Activated CD8-positive, alpha-beta memory T cell treated with anti-CD3 and anti-CD28 coated beads, Interleukin-2, amount 10 ng/mL, durations not matched to agents 7 days and 5 days (primary cell): ENCODE measurements at regions not wholly inside any gene's neighbourhood (a gene's known extent, or its start where the extent isn't known, plus 50 kb on each side); places are given as distances from the start of the nearest gene placed in this dataset.

Experiments
- ATAC-seq: fragments of 150-1000 bp; cut with Tn5 transposase; one replicate; pipeline ENCODE4 v1.10.0; 2021; ENCODE audit warnings: moderate library complexity
- CTCF ChIA-PET: fragments of 350-600 bp; sonication (Branson Sonifier 250); formaldehyde crosslinking; loops from one replicate; lab custom pipeline; 2021; ENCODE audit warnings: antibody characterized with exemption; lab: Charles Lee
- DNase-seq: peaks from one replicate; pipeline ENCODE4 v3.0.0-alpha.2; 2020
- H3K27ac Mint-ChIP-seq: one replicate; pipeline ENCODE4 v1.8.0; 2021; ENCODE audit warnings: mild to moderate bottlenecking, mixed read lengths
- H3K27me3 Mint-ChIP-seq: one replicate; pipeline ENCODE4 v1.8.0; 2021; ENCODE audit warnings: mixed read lengths
- H3K36me3 Mint-ChIP-seq: one replicate; pipeline ENCODE4 v1.8.0; 2021; ENCODE audit warnings: mild to moderate bottlenecking, mixed read lengths
- H3K4me1 Mint-ChIP-seq: one replicate; pipeline ENCODE4 v1.8.0; 2021; ENCODE audit warnings: mixed read lengths
- H3K4me3 Mint-ChIP-seq: one replicate; pipeline ENCODE4 v1.8.0; 2021; ENCODE audit warnings: mild to moderate bottlenecking, moderate library complexity, mixed read lengths
- H3K9me3 Mint-ChIP-seq: one replicate; pipeline ENCODE4 v1.8.0; 2022; ENCODE audit warnings: low read depth, mixed read lengths

- peaks cover 5% of the 10 kb centered on the region for H3K27me3 Mint-ChIP-seq
- no peak for DNase-seq
- H3K36me3 Mint-ChIP-seq = no peaks in the 10 kb centered on the region
These were observed 443.1 kb downstream of the AEBP2 start for GRCh38 chr12:19882346-19882745.

GRCh38 chr12:19884021-19884492 lies 444.8 kb downstream of the AEBP2 start:
- H3K4me1 Mint-ChIP-seq = no peaks in the 10 kb centered on the region
- DNase-seq (no peak), ATAC-seq (no peak)
- H3K27me3 Mint-ChIP-seq = peaks cover 5% of the 10 kb centered on the region
- no peaks in the 10 kb centered on the region for H3K9me3 Mint-ChIP-seq
- H3K36me3 Mint-ChIP-seq = no peaks in the 10 kb centered on the region
- H3K4me3 Mint-ChIP-seq = no peak overlapping the region
- H3K27ac Mint-ChIP-seq = no peak overlapping the region
- CTCF ChIA-PET = no interaction called here

More at GRCh38 chr12:19882346-19882745, 443.1 kb downstream of the AEBP2 start:
- Mint-ChIP-seq H3K4me1 (no peaks in the 10 kb centered on the region), H3K4me3 (no peak overlapping the region), H3K27ac (no peak overlapping the region), H3K9me3 (no peaks in the 10 kb centered on the region)
- ATAC-seq = no peak
- CTCF ChIA-PET = no interaction called here

GRCh38 chr12:19885093-19885812 lies 446.0 kb downstream of the AEBP2 start:
- no peak for ATAC-seq

GRCh38 chr12:19886065-19886464 lies 446.8 kb downstream of the AEBP2 start:
- no peaks in the 10 kb centered on the region for H3K36me3 Mint-ChIP-seq
- ATAC-seq (no peak), DNase-seq (no peak)
- CTCF ChIA-PET = no interaction called here
- H3K4me3 Mint-ChIP-seq = no peak overlapping the region
- no peak overlapping the region for H3K27ac Mint-ChIP-seq
- no peaks in the 10 kb centered on the region for H3K9me3 Mint-ChIP-seq
- no peaks in the 10 kb centered on the region for H3K4me1 Mint-ChIP-seq
- H3K27me3 Mint-ChIP-seq = peaks cover 5% of the 10 kb centered on the region

More at GRCh38 chr12:19885093-19885812, 446.0 kb downstream of the AEBP2 start:
- DNase-seq = no peak
- CTCF ChIA-PET = no interaction called here
- Mint-ChIP-seq H3K9me3 (no peaks in the 10 kb centered on the region), H3K36me3 (no peaks in the 10 kb centered on the region), H3K27ac (no peak overlapping the region), H3K4me3 (no peak overlapping the region), H3K27me3 (peaks cover 5% of the 10 kb centered on the region), H3K4me1 (no peaks in the 10 kb centered on the region)

- ATAC-seq = no peak
- no peaks in the 10 kb centered on the region for H3K9me3 Mint-ChIP-seq
These were observed 447.4 kb downstream of the AEBP2 start for GRCh38 chr12:19886639-19887064.

GRCh38 chr12:19890024-19890423 lies 450.7 kb downstream of the AEBP2 start:
- no peak for ATAC-seq
- Mint-ChIP-seq H3K36me3 (no peaks in the 10 kb centered on the region), H3K27me3 (peaks cover 3% of the 10 kb centered on the region), H3K27ac (no peak overlapping the region), H3K9me3 (no peaks in the 10 kb centered on the region), H3K4me3 (no peak overlapping the region), H3K4me1 (peaks cover 8% of the 10 kb centered on the region)
- DNase-seq = no peak
- CTCF ChIA-PET = no interaction called here

More at GRCh38 chr12:19886639-19887064, 447.4 kb downstream of the AEBP2 start:
- Mint-ChIP-seq H3K4me3 (no peak overlapping the region), H3K4me1 (no peaks in the 10 kb centered on the region), H3K27ac (no peak overlapping the region), H3K27me3 (peaks cover 5% of the 10 kb centered on the region), H3K36me3 (no peaks in the 10 kb centered on the region)
- no peak for DNase-seq
- CTCF ChIA-PET = no interaction called here

GRCh38 chr12:19891936-19892591 lies 452.8 kb downstream of the AEBP2 start:
- Mint-ChIP-seq H3K27ac (no peak overlapping the region), H3K36me3 (no peaks in the 10 kb centered on the region), H3K27me3 (no peaks in the 10 kb centered on the region), H3K4me1 (peaks cover 10% of the 10 kb centered on the region), H3K4me3 (no peak overlapping the region), H3K9me3 (no peaks in the 10 kb centered on the region)
- ATAC-seq (no peak), DNase-seq (no peak)
- CTCF ChIA-PET = no interaction called here

GRCh38 chr12:19893514-19893913 lies 454.2 kb downstream of the AEBP2 start:
- no peak overlapping the region for H3K27ac Mint-ChIP-seq

GRCh38 chr12:19894050-19894449 lies 454.8 kb downstream of the AEBP2 start:
- no peaks in the 10 kb centered on the region for H3K36me3 Mint-ChIP-seq
- CTCF ChIA-PET = interaction anchor here (0.8 kb wide), 1 partner anchor 22 kb away, joined by 3 read pairs; no protein-coding TSS in a partner anchor

More at GRCh38 chr12:19893514-19893913, 454.2 kb downstream of the AEBP2 start:
- CTCF ChIA-PET = interaction anchor here (0.7 to 0.8 kb wide), 3 partner anchors 23 to 180 kb away, joined by 3 read pairs; no protein-coding TSS in a partner anchor
- ATAC-seq = no peak
- H3K4me1 Mint-ChIP-seq = peaks cover 10% of the 10 kb centered on the region
- DNase-seq = no peak
- no peak overlapping the region for H3K4me3 Mint-ChIP-seq
- no peaks in the 10 kb centered on the region for H3K36me3 Mint-ChIP-seq
- no peaks in the 10 kb centered on the region for H3K27me3 Mint-ChIP-seq
- no peaks in the 10 kb centered on the region for H3K9me3 Mint-ChIP-seq

GRCh38 chr12:19894803-19895202 lies 455.5 kb downstream of the AEBP2 start:
- peak; percentile 61 for ATAC-seq
- H3K4me3 Mint-ChIP-seq = no peak overlapping the region

More at GRCh38 chr12:19894050-19894449, 454.8 kb downstream of the AEBP2 start:
- Mint-ChIP-seq H3K27ac (peak overlapping the region; percentile 57), H3K4me3 (no peak overlapping the region), H3K27me3 (no peaks in the 10 kb centered on the region), H3K9me3 (no peaks in the 10 kb centered on the region), H3K4me1 (peaks cover 10% of the 10 kb centered on the region)
- ATAC-seq (peak; percentile 57), DNase-seq (no peak)

GRCh38 chr12:19895246-19896020 lies 456.1 kb downstream of the AEBP2 start:
- Mint-ChIP-seq H3K4me1 (peaks cover 10% of the 10 kb centered on the region), H3K27me3 (no peaks in the 10 kb centered on the region), H3K27ac (no peak overlapping the region), H3K36me3 (no peaks in the 10 kb centered on the region), H3K4me3 (no peak overlapping the region), H3K9me3 (no peaks in the 10 kb centered on the region)
- ATAC-seq = no peak
- DNase-seq = no peak
- CTCF ChIA-PET = no interaction called here

More at GRCh38 chr12:19894803-19895202, 455.5 kb downstream of the AEBP2 start:
- Mint-ChIP-seq H3K27me3 (no peaks in the 10 kb centered on the region), H3K4me1 (peaks cover 10% of the 10 kb centered on the region), H3K36me3 (no peaks in the 10 kb centered on the region), H3K27ac (peak overlapping the region; percentile 3), H3K9me3 (no peaks in the 10 kb centered on the region)
- CTCF ChIA-PET = no interaction called here
- DNase-seq = no peak

GRCh38 chr12:19896041-19896440 lies 456.7 kb downstream of the AEBP2 start:
- H3K27ac Mint-ChIP-seq = no peak overlapping the region
- DNase-seq (no peak), ATAC-seq (no peak)
- CTCF ChIA-PET = no interaction called here
- no peak overlapping the region for H3K4me3 Mint-ChIP-seq
- no peaks in the 10 kb centered on the region for H3K9me3 Mint-ChIP-seq
- H3K4me1 Mint-ChIP-seq = peaks cover 10% of the 10 kb centered on the region
- H3K27me3 Mint-ChIP-seq = peaks cover under 1% of the 10 kb centered on the region
- no peaks in the 10 kb centered on the region for H3K36me3 Mint-ChIP-seq

- no peak overlapping the region for H3K27ac Mint-ChIP-seq
- DNase-seq = no peak
- H3K36me3 Mint-ChIP-seq = no peaks in the 10 kb centered on the region
- peaks cover 2% of the 10 kb centered on the region for H3K27me3 Mint-ChIP-seq
- no peak for ATAC-seq
- CTCF ChIA-PET = no interaction called here
- no peak overlapping the region for H3K4me3 Mint-ChIP-seq
- H3K4me1 Mint-ChIP-seq = peaks cover 10% of the 10 kb centered on the region
- no peaks in the 10 kb centered on the region for H3K9me3 Mint-ChIP-seq
These were observed 457.2 kb downstream of the AEBP2 start for GRCh38 chr12:19896534-19896933.
